SK-N-DZ (cell line): ENCODE measurements at regions not wholly inside any gene's neighbourhood (a gene's known extent, or its start where the extent isn't known, plus 50 kb on each side); places are given as distances from the start of the nearest gene placed in this dataset.
"Not testable (repeated sequence)": the region's sequence is repeated elsewhere in the genome, so short reads cannot be mapped to it uniquely, and the experiment has no call there.

Source experiments
- DNase-seq: peaks from one replicate; pipeline ENCODE4 v3.0.0-alpha.2; 2015; ENCODE audit warnings: low spot score

- DNase-seq: no peak
Observed at GRCh38 chr1:234866007-234866866, 256.3 kb upstream of the IRF2BP2 start.

- no peak for DNase-seq
Observed at GRCh38 chr1:234865171-234866006, 255.4 kb upstream of the IRF2BP2 start.

GRCh38 chr1:234864116-234864515 is 254.1 kb upstream of the IRF2BP2 start:
- DNase-seq: no peak

- DNase-seq: no peak
Observed at GRCh38 chr1:234863551-234863971, 253.6 kb upstream of the IRF2BP2 start.

- no peak for DNase-seq
Observed at GRCh38 chr1:234862944-234863515, 253.1 kb upstream of the IRF2BP2 start.

GRCh38 chr1:234862360-234862943 is 252.5 kb upstream of the IRF2BP2 start:
- no peak for DNase-seq

GRCh38 chr1:234861761-234862160 is 251.8 kb upstream of the IRF2BP2 start:
- DNase-seq: no peak

GRCh38 chr1:234861024-234861620 is 251.1 kb upstream of the IRF2BP2 start:
- DNase-seq: no peak

GRCh38 chr1:234858722-234859121 is 248.7 kb upstream of the IRF2BP2 start:
- DNase-seq: no peak

GRCh38 chr1:234856845-234857245 is 246.9 kb upstream of the IRF2BP2 start:
- DNase-seq: no peak

GRCh38 chr1:234855851-234856250 is 245.9 kb upstream of the IRF2BP2 start:
- DNase-seq: no peak

- DNase-seq: no peak
Observed at GRCh38 chr1:234854645-234855039, 244.7 kb upstream of the IRF2BP2 start.

- DNase-seq: no peak
Observed at GRCh38 chr1:234853906-234854644, 244.1 kb upstream of the IRF2BP2 start.

GRCh38 chr1:234852659-234853058 is 242.7 kb upstream of the IRF2BP2 start:
- DNase-seq: no peak

- no peak for DNase-seq
Observed at GRCh38 chr1:234851450-234852438, 241.8 kb upstream of the IRF2BP2 start.

GRCh38 chr1:234849832-234850231 is 239.9 kb upstream of the IRF2BP2 start:
- DNase-seq: no peak

- DNase-seq: no peak
Observed at GRCh38 chr1:234848972-234849649, 239.1 kb upstream of the IRF2BP2 start.

GRCh38 chr1:234846813-234847212 is 236.8 kb upstream of the IRF2BP2 start:
- DNase-seq: not testable (repeated sequence)

GRCh38 chr1:234845836-234846235 is 235.9 kb upstream of the IRF2BP2 start:
- no peak for DNase-seq
